HepG2 (cell line): ENCODE measurements at regions not wholly inside any gene's neighbourhood (a gene's known extent, or its start where the extent isn't known, plus 50 kb on each side); places are given as distances from the start of the nearest gene placed in this dataset.

Source experiments
- ATAC-seq: fragments of 200-7000 bp; cut with Tn5 transposase; 3 replicates; pipeline ENCODE4 v1.9.1; 2020; ENCODE audit warnings: mild to moderate bottlenecking, moderate library complexity
- BruUV-seq: library from RNA; stranded (reverse); fragments of 400-500 nt; replicated peaks from 2 replicates; lab custom pipeline; 2021; lab: Mats Ljungman, UMichigan
- CTCF ChIA-PET: fragments of 300-600 bp; formaldehyde crosslinking; extraction: SDS; loops from one replicate; lab custom pipeline; 2021; ENCODE audit warnings: low total read pairs, inconsistent platforms, low intra/inter-chr PET ratio; lab: Yijun Ruan, JAX
- POLR2A ChIA-PET: fragments of 350-600 bp; sonication (Branson Sonifier 250); formaldehyde crosslinking; loops from one replicate; lab custom pipeline; 2020; ENCODE audit warnings: antibody characterized with exemption, inconsistent platforms; lab: Yijun Ruan, JAX
- DNase-seq: peaks from one replicate; pipeline ENCODE4 v3.0.0-alpha.2; 2015; ENCODE audit warnings: low spot score
- FAIRE-seq: peaks from 3 replicates; lab custom pipeline; 2011; peaks lifted over from hg19 to GRCh38; lab: Jason Lieb, UNC
- H2AFZ ChIP-seq: one replicate; pipeline ENCODE4 v1.6.1; 2011; ENCODE audit warnings: low read length, inconsistent platforms
- H3K27ac ChIP-seq: fragments of 300-600 bp; 3 replicates; pipeline ENCODE4 v1.8.0; 2011; ENCODE audit warnings: mixed run types, mild to moderate bottlenecking, mixed read lengths, low read length, inconsistent platforms; ENCODE audit not compliant: insufficient read depth; ENCODE audit errors: extremely low read length
- H3K27me3 ChIP-seq, 2 experiments: fragments of 200-600 bp in 1 of 2; 2 replicates in 1 of 2; 3 replicates in 1 of 2; pipeline versions ENCODE4 v1.6.0 to v1.8.0; 2011; ENCODE audit warnings: low read length in 2 of 2, mild to moderate bottlenecking in 2 of 2, moderate library complexity in 2 of 2, inconsistent platforms in 1 of 2; ENCODE audit not compliant: insufficient read depth in 2 of 2, control insufficient read depth in 1 of 2
- H3K36me3 ChIP-seq, 2 experiments: fragments of 200-600 bp in 1 of 2; replicated peaks in 1 of 2; 2 replicates in 1 of 2; 3 replicates in 1 of 2; pipeline versions ENCODE4 v1.5.1 to v1.8.0; 2011; ENCODE audit warnings: low read length in 2 of 2, inconsistent platforms in 1 of 2; ENCODE audit not compliant: insufficient read depth in 2 of 2, control insufficient read depth in 1 of 2
- H3K4me1 ChIP-seq: 2 replicates; pipeline ENCODE4 v1.5.1; 2012; ENCODE audit warnings: low read length, inconsistent platforms; ENCODE audit not compliant: insufficient read depth
- H3K4me2 ChIP-seq: 2 replicates; pipeline ENCODE4 v1.6.0; 2011; ENCODE audit warnings: low read depth, low read length, inconsistent platforms
- H3K4me3 ChIP-seq, 3 experiments: fragments of 200-600 bp in 1 of 3; sonication (generic), shearing (Covaris generic) in 1 of 3; replicated peaks in 1 of 3; 2 replicates each; pipeline ENCODE4 v1.5.1; 2011 to 2016; ENCODE audit warnings: low read length in 3 of 3, inconsistent platforms in 2 of 3, low read depth in 2 of 3, mild to moderate bottlenecking in 2 of 3, control low read depth in 1 of 3, mixed read lengths in 1 of 3; ENCODE audit not compliant: insufficient read depth in 1 of 3
- H3K79me2 ChIP-seq: one replicate; pipeline ENCODE4 v1.6.1; 2011; ENCODE audit warnings: low read length, inconsistent platforms; ENCODE audit not compliant: insufficient read depth
- H3K9ac ChIP-seq: 2 replicates; pipeline ENCODE4 v1.6.0; 2011; ENCODE audit warnings: mild to moderate bottlenecking, low read depth, low read length, inconsistent platforms; ENCODE audit not compliant: insufficient read depth
- H3K9me3 ChIP-seq: 2 replicates; pipeline ENCODE4 v1.5.1; 2012; ENCODE audit warnings: mild to moderate bottlenecking, low read length
- H4K20me1 ChIP-seq: 2 replicates; pipeline ENCODE4 v1.6.0; 2011; ENCODE audit warnings: inconsistent platforms, mild to moderate bottlenecking, low read length, moderate library complexity; ENCODE audit not compliant: insufficient read depth
- ATF7 ChIP-seq, 2 experiments: fragments of 450-650 bp in 1 of 2; sonication (generic) in 1 of 2; formaldehyde crosslinking in 1 of 2; IDR thresholded peaks; 2 replicates each; pipeline versions ENCODE4 v1.4.0 to v1.6.1; 2016 to 2020; ENCODE audit warnings: antibody characterized with exemption in 1 of 2, mild to moderate bottlenecking in 1 of 2, missing genetic modification reagents in 1 of 2
- CENPT ChIP-seq: sonication (generic); formaldehyde crosslinking; IDR thresholded peaks from 2 replicates; pipeline ENCODE4 v1.8.0; 2022; ENCODE audit warnings: low read depth, mild to moderate bottlenecking, moderate library complexity, missing genetic modification reagents
- FOXP1 ChIP-seq, 2 experiments: fragments of 450-650 bp in 1 of 2; IDR thresholded peaks; 2 replicates each; pipeline ENCODE4 v1.6.1; 2017 to 2018; ENCODE audit warnings: antibody characterized with exemption in 1 of 2
- HDAC6 ChIP-seq: fragments of 200-600 bp; sonication (generic); IDR thresholded peaks from 2 replicates; pipeline ENCODE4 v1.7.0; 2017; ENCODE audit warnings: mild to moderate bottlenecking, antibody characterized with exemption, low read length, low read depth
- KDM1A ChIP-seq: IDR thresholded peaks from 2 replicates; pipeline ENCODE4 v1.6.1; 2016; ENCODE audit warnings: missing compliant biosample characterization
- MED13 ChIP-seq: sonication (generic); formaldehyde crosslinking; IDR thresholded peaks from 2 replicates; pipeline ENCODE4 v1.5.0; 2020; ENCODE audit warnings: missing genetic modification reagents
- SRY ChIP-seq: sonication (generic); formaldehyde crosslinking; IDR thresholded peaks from 2 replicates; pipeline ENCODE4 v1.8.0; 2022; ENCODE audit warnings: mild to moderate bottlenecking, missing genetic modification reagents
- ZFY ChIP-seq: sonication (generic); formaldehyde crosslinking; IDR thresholded peaks from 2 replicates; pipeline ENCODE4 v1.4.0; 2020; ENCODE audit warnings: missing genetic modification reagents
- ZNF3 ChIP-seq: IDR thresholded peaks from 2 replicates; pipeline ENCODE4 v1.7.0; 2017; ENCODE audit warnings: inconsistent platforms
- ZNF441 ChIP-seq: sonication (generic); formaldehyde crosslinking; IDR thresholded peaks from 2 replicates; pipeline ENCODE4 v1.7.0; 2021; ENCODE audit warnings: missing genetic modification reagents, borderline replicate concordance
- ZNF549 ChIP-seq: sonication (generic); formaldehyde crosslinking; IDR thresholded peaks from 2 replicates; pipeline ENCODE4 v1.5.0; 2020; ENCODE audit warnings: missing genetic modification reagents
- ZNF709 ChIP-seq: sonication (generic); formaldehyde crosslinking; IDR thresholded peaks from 2 replicates; pipeline ENCODE4 v1.5.0; 2020; ENCODE audit warnings: mild to moderate bottlenecking, missing genetic modification reagents
- ZSCAN25 ChIP-seq: sonication (generic); formaldehyde crosslinking; IDR thresholded peaks from 2 replicates; pipeline ENCODE4 v1.8.0; 2022; ENCODE audit warnings: mild to moderate bottlenecking, missing genetic modification reagents
- WGBS: methylation state at CpG from one replicate; pipeline ENCODE4 v1.1.6; 2017; ENCODE audit warnings: low lambda C conversion rate; 5-methylcytosine and 5-hydroxymethylcytosine counted together
- in situ Hi-C: cut with HindIII; loops from 2 replicates; pipeline ENCODE4 v1.10.0; 2017; ENCODE audit warnings: low pct_unique_long_range_greater_than_20kb; ENCODE audit not compliant: extremely low pct_ligation_motif_present
- intact Hi-C: fragments of 100-400 bp; cut with micrococcal nuclease; formaldehyde crosslinking; loops from one replicate; pipeline ENCODE4 v1.10.0; 2022; ENCODE audit not compliant: unreplicated experiment
- TF ChIP-seq, protein P1 (sequence below): IDR thresholded peaks from 2 replicates; pipeline ENCODE4 v1.6.1; 2016; ENCODE audit warnings: control low read depth
- TF ChIP-seq, protein P2 (sequence below): sonication (generic); formaldehyde crosslinking; IDR thresholded peaks from 2 replicates; pipeline ENCODE4 v1.8.0; 2022; ENCODE audit warnings: missing genetic modification reagents, low read depth, mild to moderate bottlenecking, borderline replicate concordance
- TF ChIP-seq, protein P3 (sequence below): sonication (generic); formaldehyde crosslinking; IDR thresholded peaks from 2 replicates; pipeline ENCODE4 v1.8.0; 2022; ENCODE audit warnings: mild to moderate bottlenecking, missing genetic modification reagents; ENCODE audit not compliant: insufficient replicate concordance
- TF ChIP-seq, protein P4 (sequence below): sonication (generic); formaldehyde crosslinking; IDR thresholded peaks from 2 replicates; pipeline ENCODE4 v1.8.1; 2022; ENCODE audit warnings: low read depth, mild to moderate bottlenecking, missing genetic modification reagents

- FAIRE-seq, result no peak
- H3K4me1 ChIP-seq, result peaks cover 19% of the 10 kb centered on the region
- H3K36me3 ChIP-seq, result no peaks in the 10 kb centered on the region
- in situ Hi-C loops, result no loop called here
- intact Hi-C loops, result no loop called here
- no peak overlapping the region for H3K4me3 ChIP-seq
- no peak overlapping the region for H2AFZ ChIP-seq
- DNase-seq, result no peak
- no peaks in the 10 kb centered on the region for H3K9me3 ChIP-seq
- BruUV-seq, result no TSS peak
- TF ChIP-seq HDAC6 (no peak), ZNF441 (no peak), ZNF709 (CRISPR knock-in tag) (no peak), ZNF549 (no peak), CENPT (CRISPR knock-in tag) (no peak), ZNF3 (CRISPR knock-in tag) (no peak), ZSCAN25 (CRISPR knock-in tag) (no peak), ATF7 (IDR thresholded peaks at IDR 0.05) (no peak), ATF7 (CRISPR knock-in tag; IDR thresholded peaks at IDR 0.05) (no peak), SRY (no peak), FOXP1 (IDR thresholded peaks at IDR 0.05) (no peak), FOXP1 (CRISPR knock-in tag; IDR thresholded peaks at IDR 0.05) (no peak), KDM1A (no peak), MED13 (CRISPR knock-in tag) (no peak), ZFY (CRISPR knock-in tag) (no peak)
- TF ChIP-seq, protein P1, sequence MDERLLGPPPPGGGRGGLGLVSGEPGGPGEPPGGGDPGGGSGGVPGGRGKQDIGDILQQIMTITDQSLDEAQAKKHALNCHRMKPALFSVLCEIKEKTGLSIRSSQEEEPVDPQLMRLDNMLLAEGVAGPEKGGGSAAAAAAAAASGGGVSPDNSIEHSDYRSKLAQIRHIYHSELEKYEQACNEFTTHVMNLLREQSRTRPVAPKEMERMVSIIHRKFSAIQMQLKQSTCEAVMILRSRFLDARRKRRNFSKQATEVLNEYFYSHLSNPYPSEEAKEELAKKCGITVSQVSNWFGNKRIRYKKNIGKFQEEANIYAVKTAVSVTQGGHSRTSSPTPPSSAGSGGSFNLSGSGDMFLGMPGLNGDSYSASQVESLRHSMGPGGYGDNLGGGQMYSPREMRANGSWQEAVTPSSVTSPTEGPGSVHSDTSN (CRISPR knock-in tag), result no peak
- TF ChIP-seq, protein P2, sequence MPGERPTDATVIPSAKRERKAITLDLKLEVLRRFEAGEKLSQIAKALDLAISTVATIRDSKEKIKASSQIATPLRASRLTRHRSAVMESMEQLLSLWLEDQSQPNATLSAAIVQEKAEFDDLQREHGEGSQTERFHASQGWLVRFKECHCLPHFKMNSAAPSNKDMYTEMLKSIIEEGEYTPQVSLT (CRISPR knock-in tag), result no peak
- TF ChIP-seq, protein P3, sequence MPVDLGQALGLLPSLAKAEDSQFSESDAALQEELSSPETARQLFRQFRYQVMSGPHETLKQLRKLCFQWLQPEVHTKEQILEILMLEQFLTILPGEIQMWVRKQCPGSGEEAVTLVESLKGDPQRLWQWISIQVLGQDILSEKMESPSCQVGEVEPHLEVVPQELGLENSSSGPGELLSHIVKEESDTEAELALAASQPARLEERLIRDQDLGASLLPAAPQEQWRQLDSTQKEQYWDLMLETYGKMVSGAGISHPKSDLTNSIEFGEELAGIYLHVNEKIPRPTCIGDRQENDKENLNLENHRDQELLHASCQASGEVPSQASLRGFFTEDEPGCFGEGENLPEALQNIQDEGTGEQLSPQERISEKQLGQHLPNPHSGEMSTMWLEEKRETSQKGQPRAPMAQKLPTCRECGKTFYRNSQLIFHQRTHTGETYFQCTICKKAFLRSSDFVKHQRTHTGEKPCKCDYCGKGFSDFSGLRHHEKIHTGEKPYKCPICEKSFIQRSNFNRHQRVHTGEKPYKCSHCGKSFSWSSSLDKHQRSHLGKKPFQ, result no peak
- TF ChIP-seq, protein P4, sequence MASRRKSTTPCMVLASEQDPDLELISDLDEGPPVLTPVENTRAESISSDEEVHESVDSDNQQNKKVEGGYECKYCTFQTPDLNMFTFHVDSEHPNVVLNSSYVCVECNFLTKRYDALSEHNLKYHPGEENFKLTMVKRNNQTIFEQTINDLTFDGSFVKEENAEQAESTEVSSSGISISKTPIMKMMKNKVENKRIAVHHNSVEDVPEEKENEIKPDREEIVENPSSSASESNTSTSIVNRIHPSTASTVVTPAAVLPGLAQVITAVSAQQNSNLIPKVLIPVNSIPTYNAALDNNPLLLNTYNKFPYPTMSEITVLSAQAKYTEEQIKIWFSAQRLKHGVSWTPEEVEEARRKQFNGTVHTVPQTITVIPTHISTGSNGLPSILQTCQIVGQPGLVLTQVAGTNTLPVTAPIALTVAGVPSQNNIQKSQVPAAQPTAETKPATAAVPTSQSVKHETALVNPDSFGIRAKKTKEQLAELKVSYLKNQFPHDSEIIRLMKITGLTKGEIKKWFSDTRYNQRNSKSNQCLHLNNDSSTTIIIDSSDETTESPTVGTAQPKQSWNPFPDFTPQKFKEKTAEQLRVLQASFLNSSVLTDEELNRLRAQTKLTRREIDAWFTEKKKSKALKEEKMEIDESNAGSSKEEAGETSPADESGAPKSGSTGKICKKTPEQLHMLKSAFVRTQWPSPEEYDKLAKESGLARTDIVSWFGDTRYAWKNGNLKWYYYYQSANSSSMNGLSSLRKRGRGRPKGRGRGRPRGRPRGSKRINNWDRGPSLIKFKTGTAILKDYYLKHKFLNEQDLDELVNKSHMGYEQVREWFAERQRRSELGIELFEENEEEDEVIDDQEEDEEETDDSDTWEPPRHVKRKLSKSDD, result no peak
- H3K27me3 ChIP-seq, result no peaks in the 10 kb centered on the region
- H3K9ac ChIP-seq, result no peak overlapping the region
- H3K4me2 ChIP-seq, result no peak overlapping the region
- ATAC-seq, result no peak
- no peaks in the 10 kb centered on the region for H4K20me1 ChIP-seq
- WGBS, result 57% methylated on average over 1 of the region's 1 CpG
- CTCF ChIA-PET, result no interaction called here
- POLR2A ChIA-PET, result no interaction called here
- H3K79me2 ChIP-seq, result no peaks in the 10 kb centered on the region
- no peak overlapping the region for H3K27ac ChIP-seq
These were observed 98.6 kb upstream of the PMFBP1 start for GRCh38 chr16:72270531-72270930.
